NCI-H82 treated with DMSO at 0.1 percent for 48 hours (cell line): ENCODE measurements at regions not wholly inside any gene's neighbourhood (a gene's known extent, or its start where the extent isn't known, plus 50 kb on each side); places are given as distances from the start of the nearest gene placed in this dataset.

Source experiments
- DNase-seq: peaks from one replicate; lab custom pipeline; 2025; ENCODE audit not compliant: unreplicated experiment; lab: John Stamatoyannopoulos, UW

- no peak for DNase-seq
Observed at GRCh38 chr17:79541056-79541850, 69.6 kb downstream of the RBFOX3 start.

GRCh38 chr17:79539944-79540705, 70.7 kb downstream of the RBFOX3 start:
- no peak for DNase-seq

- DNase-seq, result no peak
Observed at GRCh38 chr17:79538291-79538690, 72.6 kb downstream of the RBFOX3 start.

- DNase-seq, result no peak
Observed at GRCh38 chr17:79537686-79538085, 73.2 kb downstream of the RBFOX3 start.

- DNase-seq, result no peak
Observed at GRCh38 chr17:79537061-79537460, 73.8 kb downstream of the RBFOX3 start.

- DNase-seq, result no peak
Observed at GRCh38 chr17:79536212-79536840, 74.5 kb downstream of the RBFOX3 start.

- no peak for DNase-seq
Observed at GRCh38 chr17:79535728-79536025, 75.2 kb downstream of the RBFOX3 start.

GRCh38 chr17:79534851-79535727, 75.8 kb downstream of the RBFOX3 start:
- no peak for DNase-seq

GRCh38 chr17:79534111-79534510, 76.7 kb downstream of the RBFOX3 start:
- DNase-seq, result no peak

GRCh38 chr17:79533116-79533515, 77.7 kb downstream of the RBFOX3 start:
- DNase-seq, result no peak

GRCh38 chr17:79532107-79532790, 78.6 kb downstream of the RBFOX3 start:
- DNase-seq, result no peak

GRCh38 chr17:79531191-79532095, 79.4 kb downstream of the RBFOX3 start:
- DNase-seq, result no peak

GRCh38 chr17:79530361-79531105, 80.3 kb downstream of the RBFOX3 start:
- no peak for DNase-seq

GRCh38 chr17:79529661-79530081, 81.2 kb downstream of the RBFOX3 start:
- no peak for DNase-seq

GRCh38 chr17:79528592-79529125, 82.2 kb downstream of the RBFOX3 start:
- no peak for DNase-seq

GRCh38 chr17:79527306-79527705, 83.5 kb downstream of the RBFOX3 start:
- DNase-seq, result no peak

- DNase-seq, result no peak
Observed at GRCh38 chr17:79525793-79526677, 84.8 kb downstream of the RBFOX3 start.
